ENCODE measurements at regions not wholly inside any gene's neighbourhood (a gene's known extent, or its start where the extent isn't known, plus 50 kb on each side); places are given as distances from the start of the nearest gene placed in this dataset.

GRCh38 chr11:97880209-97880608 is 1140.5 kb upstream of the CNTN5 start:
- no peaks in the 10 kb centered on the region for H3K36me3 ChIP-seq (ENCODE audit: control insufficient read depth in 4 of 4, insufficient read depth in 3 of 4, low read depth in 1 of 4, low read length in 3 of 4)
- peaks cover 0 to 2% (median 0%) of the 10 kb centered on the region in 4 donors for H3K27me3 ChIP-seq (ENCODE audit: control insufficient read depth in 4 of 4, insufficient read depth in 4 of 4, low read length in 3 of 4)
- H3K9me3 ChIP-seq (ENCODE audit: control insufficient read depth in 4 of 4, low read length in 3 of 4): peaks cover 0 to 3% (median under 1%) of the 10 kb centered on the region in 4 donors
- no peak for DNase-seq (ENCODE audit: low spot score)
- no peak overlapping the region for H3K27ac ChIP-seq (ENCODE audit: low read depth in 1 of 2, low read length in 2 of 2)
- no peak overlapping the region for H3K4me3 ChIP-seq (ENCODE audit: low read depth in 1 of 3, low read length in 3 of 3)
- no peaks in the 10 kb centered on the region for H3K4me1 ChIP-seq (ENCODE audit: control insufficient read depth in 4 of 4, insufficient read depth in 4 of 4, low read length in 3 of 4)
- TF ChIP-seq REST (IDR thresholded peaks at IDR 0.05) (no peak), NR2F2 (IDR thresholded peaks at IDR 0.05) (no peak), RXRA (IDR thresholded peaks at IDR 0.05) (no peak), RAD21 (IDR thresholded peaks at IDR 0.05) (no peak)
- TF ChIP-seq, protein P1, sequence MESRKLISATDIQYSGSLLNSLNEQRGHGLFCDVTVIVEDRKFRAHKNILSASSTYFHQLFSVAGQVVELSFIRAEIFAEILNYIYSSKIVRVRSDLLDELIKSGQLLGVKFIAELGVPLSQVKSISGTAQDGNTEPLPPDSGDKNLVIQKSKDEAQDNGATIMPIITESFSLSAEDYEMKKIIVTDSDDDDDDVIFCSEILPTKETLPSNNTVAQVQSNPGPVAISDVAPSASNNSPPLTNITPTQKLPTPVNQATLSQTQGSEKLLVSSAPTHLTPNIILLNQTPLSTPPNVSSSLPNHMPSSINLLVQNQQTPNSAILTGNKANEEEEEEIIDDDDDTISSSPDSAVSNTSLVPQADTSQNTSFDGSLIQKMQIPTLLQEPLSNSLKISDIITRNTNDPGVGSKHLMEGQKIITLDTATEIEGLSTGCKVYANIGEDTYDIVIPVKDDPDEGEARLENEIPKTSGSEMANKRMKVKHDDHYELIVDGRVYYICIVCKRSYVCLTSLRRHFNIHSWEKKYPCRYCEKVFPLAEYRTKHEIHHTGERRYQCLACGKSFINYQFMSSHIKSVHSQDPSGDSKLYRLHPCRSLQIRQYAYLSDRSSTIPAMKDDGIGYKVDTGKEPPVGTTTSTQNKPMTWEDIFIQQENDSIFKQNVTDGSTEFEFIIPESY (IDR thresholded peaks at IDR 0.05): no peak
- H3K9ac ChIP-seq (ENCODE audit: low read depth in 1 of 2, low read length in 2 of 2): no peak overlapping the region

DNA sequence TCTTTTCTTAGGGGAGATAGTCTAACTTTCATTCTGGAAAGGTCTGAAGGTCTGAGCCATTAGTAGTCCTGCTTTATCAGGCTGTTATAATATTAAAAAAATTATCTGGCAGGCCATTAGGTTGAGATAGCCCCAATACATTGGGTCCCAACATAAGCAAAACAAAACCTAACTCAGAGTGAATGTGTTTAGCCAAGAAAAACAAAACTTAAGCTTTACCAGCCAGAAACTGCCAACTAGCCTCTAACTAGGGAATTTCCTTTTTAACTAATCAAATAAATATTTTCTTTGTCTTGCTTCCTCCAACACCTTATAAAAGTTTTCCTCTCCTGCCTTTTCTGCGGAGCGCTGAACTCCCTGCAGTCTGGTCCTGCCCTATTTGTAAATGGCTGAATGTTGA is 1137.7 kb upstream of the CNTN5 start:
- Histone ChIP-seq H3K9ac (ENCODE audit: low read depth in 1 of 2, low read length in 2 of 2) (no peak overlapping the region), H3K4me1 (ENCODE audit: control insufficient read depth in 4 of 4, insufficient read depth in 4 of 4, low read length in 3 of 4) (no peaks in the 10 kb centered on the region), H3K27me3 (ENCODE audit: control insufficient read depth in 4 of 4, insufficient read depth in 4 of 4, low read length in 3 of 4) (peaks cover 0 to 3% (median 0%) of the 10 kb centered on the region in 4 donors), H3K4me3 (ENCODE audit: low read depth in 1 of 3, low read length in 3 of 3) (no peak overlapping the region), H3K36me3 (ENCODE audit: control insufficient read depth in 4 of 4, insufficient read depth in 3 of 4, low read depth in 1 of 4, low read length in 3 of 4) (no peaks in the 10 kb centered on the region), H3K27ac (ENCODE audit: low read depth in 1 of 2, low read length in 2 of 2) (no peak overlapping the region), H3K9me3 (ENCODE audit: control insufficient read depth in 4 of 4, low read length in 3 of 4) (peaks cover 0 to 3% (median under 1%) of the 10 kb centered on the region in 4 donors)
- TF ChIP-seq, protein P2, sequence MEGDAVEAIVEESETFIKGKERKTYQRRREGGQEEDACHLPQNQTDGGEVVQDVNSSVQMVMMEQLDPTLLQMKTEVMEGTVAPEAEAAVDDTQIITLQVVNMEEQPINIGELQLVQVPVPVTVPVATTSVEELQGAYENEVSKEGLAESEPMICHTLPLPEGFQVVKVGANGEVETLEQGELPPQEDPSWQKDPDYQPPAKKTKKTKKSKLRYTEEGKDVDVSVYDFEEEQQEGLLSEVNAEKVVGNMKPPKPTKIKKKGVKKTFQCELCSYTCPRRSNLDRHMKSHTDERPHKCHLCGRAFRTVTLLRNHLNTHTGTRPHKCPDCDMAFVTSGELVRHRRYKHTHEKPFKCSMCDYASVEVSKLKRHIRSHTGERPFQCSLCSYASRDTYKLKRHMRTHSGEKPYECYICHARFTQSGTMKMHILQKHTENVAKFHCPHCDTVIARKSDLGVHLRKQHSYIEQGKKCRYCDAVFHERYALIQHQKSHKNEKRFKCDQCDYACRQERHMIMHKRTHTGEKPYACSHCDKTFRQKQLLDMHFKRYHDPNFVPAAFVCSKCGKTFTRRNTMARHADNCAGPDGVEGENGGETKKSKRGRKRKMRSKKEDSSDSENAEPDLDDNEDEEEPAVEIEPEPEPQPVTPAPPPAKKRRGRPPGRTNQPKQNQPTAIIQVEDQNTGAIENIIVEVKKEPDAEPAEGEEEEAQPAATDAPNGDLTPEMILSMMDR (IDR thresholded peaks at IDR 0.05; ENCODE audit: low read depth, low read length, missing input control): no peak
- TF ChIP-seq RXRA (IDR thresholded peaks at IDR 0.05): no peak
- TF ChIP-seq, protein P1 (IDR thresholded peaks at IDR 0.05): no peak
- no peak for TF ChIP-seq RAD21 (IDR thresholded peaks at IDR 0.05)
- no peak for TF ChIP-seq TAF1 (conservative IDR thresholded peaks at IDR 0.05)
- no peak for TF ChIP-seq FOXA2 (IDR thresholded peaks at IDR 0.05)
- TF ChIP-seq EGR1 (IDR thresholded peaks at IDR 0.05; ENCODE audit: low read depth in 2 of 2): no peak
- TF ChIP-seq, protein P3, sequence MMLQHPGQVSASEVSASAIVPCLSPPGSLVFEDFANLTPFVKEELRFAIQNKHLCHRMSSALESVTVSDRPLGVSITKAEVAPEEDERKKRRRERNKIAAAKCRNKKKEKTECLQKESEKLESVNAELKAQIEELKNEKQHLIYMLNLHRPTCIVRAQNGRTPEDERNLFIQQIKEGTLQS (IDR thresholded peaks at IDR 0.05): no peak
- no peak for TF ChIP-seq HNF4A (conservative IDR thresholded peaks at IDR 0.05)
- TF ChIP-seq, protein P4, sequence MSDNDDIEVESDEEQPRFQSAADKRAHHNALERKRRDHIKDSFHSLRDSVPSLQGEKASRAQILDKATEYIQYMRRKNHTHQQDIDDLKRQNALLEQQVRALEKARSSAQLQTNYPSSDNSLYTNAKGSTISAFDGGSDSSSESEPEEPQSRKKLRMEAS (IDR thresholded peaks at IDR 0.05): no peak
- no peak for TF ChIP-seq YY1 (IDR thresholded peaks at IDR 0.05)
- no peak for TF ChIP-seq REST (IDR thresholded peaks at IDR 0.05)
- DNase-seq (ENCODE audit: low spot score): no peak
- WGBS: 93% methylated on average over 2 of the region's 2 CpGs
